HFFc6 (cell line): ENCODE measurements at regions not wholly inside any gene's neighbourhood (a gene's known extent, or its start where the extent isn't known, plus 50 kb on each side); places are given as distances from the start of the nearest gene placed in this dataset.

Source experiments
- DNase-seq: peaks from one replicate; pipeline ENCODE4 v3.0.0-alpha.2; 2018
- H3K27ac Mint-ChIP-seq: 2 replicates; pipeline ENCODE4 v1.8.0; 2020; ENCODE audit warnings: mild to moderate bottlenecking, mixed read lengths
- H3K27me3 Mint-ChIP-seq: 2 replicates; pipeline ENCODE4 v1.8.0; 2021; ENCODE audit warnings: mild to moderate bottlenecking, moderate library complexity, mixed read lengths; ENCODE audit not compliant: insufficient read depth
- H3K36me3 Mint-ChIP-seq: 2 replicates; pipeline ENCODE4 v1.8.0; 2021; ENCODE audit warnings: low read depth, mixed read lengths
- H3K4me1 Mint-ChIP-seq: 2 replicates; pipeline ENCODE4 v1.8.0; 2020; ENCODE audit warnings: low read depth, mixed read lengths
- H3K4me3 Mint-ChIP-seq: 2 replicates; pipeline ENCODE4 v1.8.0; 2020; ENCODE audit warnings: mild to moderate bottlenecking, moderate library complexity, mixed read lengths
- H3K9me3 Mint-ChIP-seq: 2 replicates; pipeline ENCODE4 v1.8.0; 2020; ENCODE audit warnings: mild to moderate bottlenecking, mixed read lengths
- TF ChIP-seq, protein P1 (sequence below): fragments of 200-600 bp; sonication (generic); IDR thresholded peaks from 2 replicates; pipeline ENCODE4 v1.5.0; 2021; ENCODE audit warnings: antibody characterized with exemption, mild to moderate bottlenecking

DNA sequence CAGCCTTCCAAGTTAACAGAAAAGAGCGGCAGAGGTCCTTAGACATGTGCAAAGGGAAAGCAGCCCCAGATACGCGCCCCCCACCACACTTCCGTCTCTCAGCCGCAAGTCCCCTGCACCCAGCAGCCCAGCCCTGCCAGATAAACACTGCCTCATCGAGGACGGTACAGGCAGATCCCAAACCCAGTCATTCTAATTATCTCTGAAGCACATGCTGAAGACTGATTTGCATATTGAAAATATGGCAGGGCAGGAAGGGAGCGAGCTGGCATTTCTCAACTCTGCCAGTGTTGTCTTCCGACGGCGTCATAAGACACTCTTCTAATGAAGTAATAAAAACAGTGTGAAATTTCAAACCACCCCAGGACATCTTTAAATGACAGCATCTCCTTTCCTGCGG lies 122.8 kb upstream of the CDH4 start:
- H3K4me1 Mint-ChIP-seq = peaks cover 22% of the 10 kb centered on the region
- H3K27me3 Mint-ChIP-seq = peaks cover 10% of the 10 kb centered on the region
- no peak overlapping the region for H3K27ac Mint-ChIP-seq
- peaks cover 4% of the 10 kb centered on the region; the same call in 1 of the 2 replicates for H3K36me3 Mint-ChIP-seq
- H3K9me3 Mint-ChIP-seq = no peaks in the 10 kb centered on the region
- no peak overlapping the region for H3K4me3 Mint-ChIP-seq
- no peak for DNase-seq
- TF ChIP-seq, protein P1, sequence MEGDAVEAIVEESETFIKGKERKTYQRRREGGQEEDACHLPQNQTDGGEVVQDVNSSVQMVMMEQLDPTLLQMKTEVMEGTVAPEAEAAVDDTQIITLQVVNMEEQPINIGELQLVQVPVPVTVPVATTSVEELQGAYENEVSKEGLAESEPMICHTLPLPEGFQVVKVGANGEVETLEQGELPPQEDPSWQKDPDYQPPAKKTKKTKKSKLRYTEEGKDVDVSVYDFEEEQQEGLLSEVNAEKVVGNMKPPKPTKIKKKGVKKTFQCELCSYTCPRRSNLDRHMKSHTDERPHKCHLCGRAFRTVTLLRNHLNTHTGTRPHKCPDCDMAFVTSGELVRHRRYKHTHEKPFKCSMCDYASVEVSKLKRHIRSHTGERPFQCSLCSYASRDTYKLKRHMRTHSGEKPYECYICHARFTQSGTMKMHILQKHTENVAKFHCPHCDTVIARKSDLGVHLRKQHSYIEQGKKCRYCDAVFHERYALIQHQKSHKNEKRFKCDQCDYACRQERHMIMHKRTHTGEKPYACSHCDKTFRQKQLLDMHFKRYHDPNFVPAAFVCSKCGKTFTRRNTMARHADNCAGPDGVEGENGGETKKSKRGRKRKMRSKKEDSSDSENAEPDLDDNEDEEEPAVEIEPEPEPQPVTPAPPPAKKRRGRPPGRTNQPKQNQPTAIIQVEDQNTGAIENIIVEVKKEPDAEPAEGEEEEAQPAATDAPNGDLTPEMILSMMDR = no peak

DNA sequence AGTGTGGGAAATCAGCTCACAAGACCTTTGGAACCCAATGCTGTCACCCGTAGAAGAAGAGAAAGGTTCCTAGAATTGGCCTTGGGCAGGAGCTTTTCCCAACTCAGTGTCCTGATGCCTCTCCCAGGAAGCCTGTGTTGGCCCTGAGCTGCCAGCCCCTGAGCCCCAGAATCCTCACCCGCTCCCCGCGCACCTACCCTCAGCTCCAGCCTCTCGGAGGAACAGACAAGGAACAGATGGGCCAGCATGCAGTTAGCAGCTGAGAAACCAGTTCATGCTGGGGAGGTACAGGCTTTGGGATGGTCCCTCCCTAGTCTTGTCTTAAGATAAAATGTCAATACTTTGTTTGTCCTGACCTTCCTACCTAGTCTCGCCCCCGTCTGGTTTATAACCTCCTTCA lies 121.9 kb upstream of the CDH4 start:
- peaks cover 19% of the 10 kb centered on the region for H3K27me3 Mint-ChIP-seq
- no peak overlapping the region for H3K4me3 Mint-ChIP-seq
- DNase-seq = no peak
- TF ChIP-seq, protein P1 = no peak
- H3K4me1 Mint-ChIP-seq = peaks cover 22% of the 10 kb centered on the region
- no peaks in the 10 kb centered on the region for H3K9me3 Mint-ChIP-seq
- peaks cover 4% of the 10 kb centered on the region; the same call in 1 of the 2 replicates for H3K36me3 Mint-ChIP-seq
- no peak overlapping the region for H3K27ac Mint-ChIP-seq

DNA sequence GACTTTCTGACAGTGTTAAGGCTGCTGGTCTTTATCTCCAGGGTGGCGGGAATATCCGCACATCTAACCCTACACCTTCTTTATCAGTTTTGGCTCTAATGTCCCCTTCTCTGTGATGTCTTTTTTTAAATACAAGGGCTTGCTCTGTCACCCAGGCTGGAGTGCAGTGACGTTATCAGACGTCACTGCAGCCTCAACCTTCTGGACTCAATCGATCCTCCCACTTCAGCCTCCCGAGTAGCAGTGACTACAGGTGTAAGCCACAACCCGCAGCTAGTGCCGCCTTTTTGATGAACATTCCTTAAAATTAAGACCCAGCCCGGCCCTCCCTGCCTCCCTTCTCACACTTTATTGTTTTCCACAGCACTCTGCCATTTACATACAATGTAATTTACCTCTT lies 120.1 kb upstream of the CDH4 start:
- Mint-ChIP-seq H3K27ac (no peak overlapping the region), H3K4me1 (peaks cover 17% of the 10 kb centered on the region), H3K27me3 (peaks cover 32% of the 10 kb centered on the region), H3K4me3 (no peak overlapping the region), H3K36me3 (peaks cover 4% of the 10 kb centered on the region; the same call in 1 of the 2 replicates), H3K9me3 (no peaks in the 10 kb centered on the region)
- TF ChIP-seq, protein P1 = no peak
- DNase-seq = no peak

DNA sequence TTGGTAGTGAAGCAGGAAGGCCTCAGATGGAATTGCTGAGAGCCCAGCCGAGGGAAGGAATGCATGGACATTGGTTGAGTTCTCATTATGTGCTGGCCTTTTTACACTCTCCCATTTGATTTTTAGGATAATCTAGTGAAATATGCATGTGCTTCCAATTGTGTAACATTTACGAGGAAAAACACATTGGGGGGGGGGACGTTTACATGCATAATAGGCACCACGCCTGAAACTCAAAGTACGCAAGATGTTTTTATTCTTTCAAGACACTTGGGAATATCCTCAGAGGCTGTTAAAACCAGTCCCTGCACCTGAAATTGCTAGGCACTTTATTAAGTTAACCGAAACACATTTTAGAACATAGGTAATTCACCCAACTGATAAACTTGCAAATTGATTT lies 118.5 kb upstream of the CDH4 start:
- DNase-seq = no peak
- no peaks in the 10 kb centered on the region for H3K9me3 Mint-ChIP-seq
- H3K36me3 Mint-ChIP-seq = no peaks in the 10 kb centered on the region
- H3K27ac Mint-ChIP-seq = no peak overlapping the region
- peaks cover 38% of the 10 kb centered on the region for H3K27me3 Mint-ChIP-seq
- H3K4me1 Mint-ChIP-seq = peaks cover under 1% of the 10 kb centered on the region; the same call in 1 of the 2 replicates
- H3K4me3 Mint-ChIP-seq = no peak overlapping the region
- TF ChIP-seq, protein P1 = no peak

DNA sequence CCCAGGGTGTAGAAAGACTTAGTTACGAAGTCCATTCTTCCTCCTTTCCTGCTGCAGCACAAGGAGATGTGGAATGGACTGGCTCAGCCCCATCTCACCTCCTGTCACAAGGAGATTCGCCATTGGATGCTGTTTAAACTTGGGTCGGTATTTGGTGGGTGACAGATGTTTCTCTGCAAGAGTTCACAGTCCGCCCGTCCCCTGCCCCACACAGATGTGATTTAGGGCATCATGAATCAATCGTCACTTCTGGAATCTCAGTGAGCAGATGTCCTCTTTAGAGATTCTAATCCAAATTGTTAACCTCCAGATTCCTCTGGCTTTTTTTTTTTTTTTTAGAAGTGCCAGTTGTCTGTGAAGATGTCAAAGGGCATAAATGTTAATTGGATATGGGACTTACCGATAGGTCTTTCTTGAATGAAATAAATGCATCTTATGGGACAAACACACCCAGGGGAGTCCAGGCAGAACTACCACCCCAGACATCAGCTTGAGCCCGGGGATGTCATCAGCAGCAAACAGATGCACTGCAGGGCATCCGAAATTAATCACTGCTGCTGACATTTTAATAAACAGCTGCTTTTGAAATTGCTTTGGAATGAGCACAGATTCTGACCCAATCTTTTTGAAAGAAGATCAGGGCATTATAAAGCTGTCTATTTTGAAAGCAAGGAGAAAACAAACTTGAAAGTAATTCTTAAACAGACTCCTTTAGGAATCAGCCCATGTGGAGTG lies 117.6 kb upstream of the CDH4 start:
- Mint-ChIP-seq H3K9me3 (no peaks in the 10 kb centered on the region), H3K4me3 (no peak overlapping the region), H3K27ac (no peak overlapping the region), H3K36me3 (no peaks in the 10 kb centered on the region), H3K27me3 (peaks cover 46% of the 10 kb centered on the region), H3K4me1 (no peaks in the 10 kb centered on the region; the same call in 1 of the 2 replicates)
- no peak for DNase-seq
- TF ChIP-seq, protein P1 = no peak
